Astrocyte (in vitro differentiated cells and primary cell): ENCODE measurements at regions not wholly inside any gene's neighbourhood (a gene's known extent, or its start where the extent isn't known, plus 50 kb on each side); places are given as distances from the start of the nearest gene placed in this dataset.

Source experiments
- DNase-seq: peaks from one replicate; pipeline ENCODE4 v3.0.0-alpha.2; 2010; ENCODE audit warnings: low read depth
- FAIRE-seq: peaks from 2 replicates; lab custom pipeline; 2011; peaks lifted over from hg19 to GRCh38; lab: Jason Lieb, UNC
- H2AFZ ChIP-seq: 2 replicates; pipeline ENCODE4 v1.6.0; 2012; ENCODE audit warnings: low read depth, low read length, inconsistent platforms
- H3K27ac ChIP-seq: 2 replicates; pipeline ENCODE4 v1.5.1; 2011; ENCODE audit warnings: low read depth, low read length, inconsistent platforms
- H3K27me3 ChIP-seq: 2 replicates; pipeline ENCODE4 v1.6.0; 2011; ENCODE audit warnings: low read length, inconsistent platforms; ENCODE audit not compliant: insufficient read depth
- H3K36me3 ChIP-seq: 2 replicates; pipeline ENCODE4 v1.5.1; 2011; ENCODE audit warnings: low read length, inconsistent platforms; ENCODE audit not compliant: insufficient read depth
- H3K4me1 ChIP-seq: 2 replicates; pipeline ENCODE4 v1.5.1; 2011; ENCODE audit warnings: low read length, inconsistent platforms; ENCODE audit not compliant: insufficient read depth
- H3K4me2 ChIP-seq: 2 replicates; pipeline ENCODE4 v1.6.0; 2012; ENCODE audit warnings: low read length, inconsistent platforms
- H3K4me3 ChIP-seq: 2 replicates; pipeline ENCODE4 v1.5.1; 2011; ENCODE audit warnings: low read depth, mild to moderate bottlenecking, low read length, inconsistent platforms; ENCODE audit not compliant: insufficient read depth
- H3K79me2 ChIP-seq: 2 replicates; pipeline ENCODE4 v1.6.0; 2012; ENCODE audit warnings: mild to moderate bottlenecking, low read length, inconsistent platforms; ENCODE audit not compliant: insufficient read depth
- H3K9ac ChIP-seq: 2 replicates; pipeline ENCODE4 v1.6.0; 2012; ENCODE audit warnings: mild to moderate bottlenecking, low read length, inconsistent platforms
- H3K9me3 ChIP-seq: 2 replicates; pipeline ENCODE4 v1.5.1; 2012; ENCODE audit warnings: low read depth, mild to moderate bottlenecking, low read length, inconsistent platforms; ENCODE audit not compliant: insufficient read depth
- H4K20me1 ChIP-seq: 2 replicates; pipeline ENCODE4 v1.6.0; 2012; ENCODE audit warnings: low read length, inconsistent platforms; ENCODE audit not compliant: insufficient read depth
- H3K27ac Mint-ChIP-seq: one replicate; pipeline ENCODE4 v1.8.0; 2021; ENCODE audit warnings: mild to moderate bottlenecking, mixed read lengths; ENCODE audit not compliant: unreplicated experiment
- H3K27me3 Mint-ChIP-seq: one replicate; pipeline ENCODE4 v1.8.0; 2021; ENCODE audit warnings: low read depth, mixed read lengths; ENCODE audit not compliant: unreplicated experiment
- H3K36me3 Mint-ChIP-seq: one replicate; pipeline ENCODE4 v1.8.0; 2021; ENCODE audit warnings: low read depth, mixed read lengths; ENCODE audit not compliant: unreplicated experiment
- H3K4me1 Mint-ChIP-seq: one replicate; pipeline ENCODE4 v1.8.0; 2021; ENCODE audit warnings: low read depth, mixed read lengths; ENCODE audit not compliant: unreplicated experiment
- H3K4me3 Mint-ChIP-seq: one replicate; pipeline ENCODE4 v1.8.0; 2021; ENCODE audit warnings: mild to moderate bottlenecking, moderate library complexity, mixed read lengths; ENCODE audit not compliant: unreplicated experiment
- H3K9me3 Mint-ChIP-seq: one replicate; pipeline ENCODE4 v1.8.0; 2021; ENCODE audit warnings: mild to moderate bottlenecking, mixed read lengths; ENCODE audit not compliant: unreplicated experiment
- CTCF ChIP-seq: IDR thresholded peaks from 2 replicates; pipeline ENCODE4 v1.5.1; 2011; ENCODE audit warnings: low read depth, mild to moderate bottlenecking, inconsistent platforms, low read length, moderate library complexity; ENCODE audit not compliant: insufficient read depth
- EZH2 ChIP-seq: IDR thresholded peaks from 2 replicates; pipeline ENCODE4 v1.6.1; 2012; ENCODE audit warnings: mild to moderate bottlenecking, low read length, inconsistent platforms; ENCODE audit not compliant: insufficient read depth

DNA sequence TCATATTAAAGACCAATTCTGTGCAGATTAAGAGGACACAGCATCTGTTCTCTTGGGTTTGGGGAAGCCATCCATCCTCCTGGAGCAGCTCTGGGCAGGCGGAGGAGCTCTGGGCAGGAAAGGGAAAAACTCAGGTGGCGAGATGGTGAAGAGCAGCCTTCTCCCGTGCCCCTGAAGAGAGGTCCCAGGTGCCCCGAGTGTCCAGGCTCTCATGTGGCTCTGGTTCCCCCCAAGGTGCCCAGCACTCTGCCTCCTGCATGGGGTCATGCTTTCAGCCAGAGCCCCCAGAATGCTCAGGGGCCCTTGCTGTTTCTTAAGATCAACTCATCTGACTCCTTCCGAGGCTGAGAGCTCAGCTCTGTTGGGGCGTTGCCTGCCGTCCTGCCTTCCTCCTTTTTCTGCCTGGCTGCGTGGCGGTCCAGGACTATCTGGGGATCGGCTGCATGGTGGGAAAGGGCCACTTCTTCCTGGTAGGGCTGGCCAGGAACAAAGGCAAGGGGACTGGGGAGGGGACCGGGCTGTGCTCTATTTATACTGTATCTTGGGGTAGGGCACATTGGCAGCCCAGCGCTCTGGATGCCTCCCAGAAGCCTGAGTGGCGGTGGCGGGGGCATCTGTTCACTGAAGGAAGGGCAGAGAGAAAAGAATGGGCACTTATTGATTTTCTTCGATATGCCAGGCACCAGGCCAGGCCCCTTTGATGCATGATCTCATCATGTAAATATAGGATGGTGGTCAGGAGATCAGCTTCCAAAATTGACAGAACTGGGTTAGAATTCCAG lies 103.2 kb upstream of the SDK2 start:
- Histone ChIP-seq H3K27ac (no peak overlapping the region), H3K9ac (no peak overlapping the region), H3K4me2 (no peak overlapping the region), H3K9me3 (peaks cover 5% of the 10 kb centered on the region), H3K79me2 (no peaks in the 10 kb centered on the region), H2AFZ (no peak overlapping the region), H4K20me1 (no peaks in the 10 kb centered on the region), H3K4me1 (no peaks in the 10 kb centered on the region), H3K4me3 (no peak overlapping the region), H3K36me3 (no peaks in the 10 kb centered on the region), H3K27me3 (peaks cover 2% of the 10 kb centered on the region)
- Mint-ChIP-seq H3K36me3 (no peaks in the 10 kb centered on the region), H3K27me3 (peaks cover 53% of the 10 kb centered on the region), H3K9me3 (peaks cover under 1% of the 10 kb centered on the region), H3K4me3 (no peak overlapping the region), H3K4me1 (no peaks in the 10 kb centered on the region), H3K27ac (no peak overlapping the region)
- DNase-seq (no peak), FAIRE-seq (no peak)
- no peak for TF ChIP-seq EZH2

GRCh38 chr17:73748508-73748907 lies 104.3 kb upstream of the SDK2 start:
- Mint-ChIP-seq H3K4me3 (no peak overlapping the region), H3K27ac (no peak overlapping the region), H3K36me3 (no peaks in the 10 kb centered on the region), H3K9me3 (no peaks in the 10 kb centered on the region), H3K27me3 (peaks cover 55% of the 10 kb centered on the region), H3K4me1 (no peaks in the 10 kb centered on the region)
- DNase-seq (no peak), FAIRE-seq (no peak)
- Histone ChIP-seq H2AFZ (no peak overlapping the region), H3K9me3 (peaks cover 5% of the 10 kb centered on the region), H3K4me2 (no peak overlapping the region), H3K27ac (no peak overlapping the region), H4K20me1 (no peaks in the 10 kb centered on the region), H3K36me3 (no peaks in the 10 kb centered on the region), H3K4me3 (no peak overlapping the region), H3K27me3 (peaks cover 2% of the 10 kb centered on the region), H3K9ac (no peak overlapping the region), H3K4me1 (no peaks in the 10 kb centered on the region), H3K79me2 (no peaks in the 10 kb centered on the region)
- TF ChIP-seq CTCF (no peak), EZH2 (no peak)

DNA sequence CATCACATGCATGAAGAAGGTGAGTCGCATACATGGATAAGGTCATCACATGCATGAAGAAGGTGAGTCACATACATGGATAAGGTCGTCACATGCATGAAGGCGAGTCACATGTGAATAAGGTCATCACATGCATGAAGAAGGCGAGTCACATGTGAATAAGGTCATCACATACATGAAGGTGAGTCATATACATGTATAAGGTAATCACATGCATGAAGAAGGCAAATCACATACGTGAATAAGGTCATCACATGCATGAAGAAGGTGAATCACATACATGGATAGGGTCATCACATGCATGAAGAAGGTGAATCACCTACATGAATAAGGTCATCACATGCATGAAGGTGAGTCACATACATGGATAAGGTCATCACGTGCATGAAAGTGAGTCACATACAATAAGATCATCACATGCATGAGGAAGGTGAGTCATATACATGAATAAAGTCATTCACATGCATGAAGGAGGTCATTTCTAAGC lies 105.1 kb upstream of the SDK2 start:
- H3K9ac ChIP-seq = no peak overlapping the region
- no peaks in the 10 kb centered on the region for H3K4me1 ChIP-seq
- no peaks in the 10 kb centered on the region for H4K20me1 ChIP-seq
- H3K36me3 ChIP-seq = no peaks in the 10 kb centered on the region
- FAIRE-seq (peak; percentile 34), DNase-seq (no peak)
- Mint-ChIP-seq H3K27me3 (peaks cover 52% of the 10 kb centered on the region), H3K36me3 (no peaks in the 10 kb centered on the region), H3K4me1 (no peaks in the 10 kb centered on the region), H3K27ac (no peak overlapping the region), H3K9me3 (no peaks in the 10 kb centered on the region), H3K4me3 (no peak overlapping the region)
- no peak overlapping the region for H3K27ac ChIP-seq
- peaks cover 5% of the 10 kb centered on the region for H3K9me3 ChIP-seq
- no peak overlapping the region for H3K4me2 ChIP-seq
- no peak overlapping the region for H3K4me3 ChIP-seq
- TF ChIP-seq CTCF = no peak
- TF ChIP-seq EZH2 = no peak
- H3K27me3 ChIP-seq = peaks cover 2% of the 10 kb centered on the region
- H2AFZ ChIP-seq = no peak overlapping the region
- H3K79me2 ChIP-seq = no peaks in the 10 kb centered on the region
